GM18873 (cell line): ENCODE measurements at regions not wholly inside any gene's neighbourhood (a gene's known extent, or its start where the extent isn't known, plus 50 kb on each side); places are given as distances from the start of the nearest gene placed in this dataset.
"Not testable (repeated sequence)": the region's sequence is repeated elsewhere in the genome, so short reads cannot be mapped to it uniquely, and the experiment has no call there.

Experiments used
- ATAC-seq: cut with Tn5 transposase; IDR thresholded peaks from one replicate; pipeline ENCODE4 v1.9.1; 2021; ENCODE audit warnings: mild to moderate bottlenecking, moderate library complexity, moderate number of reproducible peaks; ENCODE audit not compliant: unreplicated experiment, low FRiP score

DNA sequence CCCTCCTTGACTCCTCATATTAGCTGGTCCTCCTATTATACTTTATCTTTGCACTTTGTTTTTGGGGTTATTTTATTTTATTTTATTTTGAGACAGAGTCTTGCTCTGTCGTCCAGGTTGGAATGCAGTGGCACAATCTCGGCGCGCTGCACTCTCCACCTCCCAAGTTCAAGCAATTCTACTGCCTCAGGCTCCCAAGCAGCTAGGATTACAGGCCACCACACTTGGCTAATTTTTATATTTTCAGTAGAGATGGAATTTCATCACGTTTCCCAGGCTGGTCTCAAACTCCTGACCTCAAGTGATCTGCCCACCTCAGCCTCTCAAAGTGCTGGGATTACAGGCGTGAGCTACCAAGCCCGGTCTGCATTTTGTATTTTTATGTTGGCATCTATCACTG, 126.7 kb downstream of the FOXB1 start:
- ATAC-seq = no peak

DNA sequence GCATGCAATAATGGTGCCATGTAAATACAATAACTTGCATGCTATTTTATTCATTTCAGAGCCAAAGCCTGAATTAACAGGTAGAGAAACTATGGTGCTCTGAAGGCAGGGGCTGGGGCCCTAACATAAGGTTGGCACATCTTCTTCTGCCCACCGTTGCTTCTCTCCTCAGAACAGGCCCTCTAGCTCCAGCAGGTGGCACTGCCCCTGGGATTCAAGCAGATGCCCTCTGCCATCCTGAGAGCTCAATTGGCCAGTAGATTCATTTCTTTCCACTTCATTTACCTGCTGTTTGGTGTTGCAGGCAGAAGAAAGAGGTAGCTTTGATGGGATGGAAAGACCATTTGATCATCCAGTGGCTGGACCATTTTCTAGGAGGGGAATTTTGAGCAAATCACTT, 130.5 kb downstream of the FOXB1 start:
- no peak for ATAC-seq

DNA sequence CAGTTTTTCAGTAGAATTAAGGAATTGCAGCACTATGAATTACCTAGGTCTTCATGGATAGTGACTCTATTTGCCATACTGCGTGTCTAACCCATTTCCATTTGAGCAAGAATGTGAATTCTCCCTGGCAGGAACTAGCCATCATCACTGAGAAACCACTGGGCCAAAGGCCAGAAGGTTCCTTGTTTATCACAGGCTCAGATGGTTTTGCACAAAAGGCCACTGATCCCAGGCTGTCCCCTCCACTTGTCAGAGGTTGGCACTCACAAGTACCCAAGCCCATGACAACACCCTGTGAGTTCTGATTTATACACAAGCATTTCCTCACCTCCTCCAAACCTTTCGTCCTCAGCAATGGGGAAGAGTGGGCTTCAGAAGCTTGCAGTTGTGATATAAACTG, 131.8 kb downstream of the FOXB1 start:
- ATAC-seq = no peak

DNA sequence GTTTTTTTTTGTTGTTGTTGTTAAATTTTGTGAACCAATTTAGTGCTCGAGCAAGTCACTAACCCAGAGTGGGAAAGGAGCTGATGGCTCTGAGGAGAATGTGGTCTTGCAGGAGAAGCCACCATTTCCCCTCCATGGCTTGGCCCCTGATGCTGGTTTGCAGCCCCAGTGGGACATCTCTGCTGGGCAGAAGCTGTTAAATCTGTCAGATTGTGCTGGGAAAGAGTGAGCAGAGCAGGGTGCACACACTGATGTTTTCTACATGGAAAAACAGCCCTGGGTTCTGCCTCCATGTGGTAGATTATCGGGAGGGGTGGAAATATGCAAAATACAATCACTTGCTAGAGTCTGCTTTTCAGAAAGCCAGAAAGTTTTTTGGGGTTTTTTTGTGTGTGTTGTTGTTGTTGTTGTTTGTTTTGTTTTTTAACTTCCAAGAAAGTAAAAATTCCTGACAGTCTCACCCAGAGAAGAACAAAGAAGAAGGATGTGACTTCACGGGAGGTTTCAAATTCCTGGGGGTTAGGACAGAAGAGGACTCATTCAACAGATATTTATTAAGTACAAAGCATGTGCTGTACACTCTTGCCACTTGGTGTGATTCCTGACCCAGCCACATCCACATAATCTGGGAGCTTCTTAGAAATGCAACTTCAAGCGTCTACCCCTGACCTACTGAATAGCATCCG, 133.7 kb downstream of the FOXB1 start:
- no peak for ATAC-seq

DNA sequence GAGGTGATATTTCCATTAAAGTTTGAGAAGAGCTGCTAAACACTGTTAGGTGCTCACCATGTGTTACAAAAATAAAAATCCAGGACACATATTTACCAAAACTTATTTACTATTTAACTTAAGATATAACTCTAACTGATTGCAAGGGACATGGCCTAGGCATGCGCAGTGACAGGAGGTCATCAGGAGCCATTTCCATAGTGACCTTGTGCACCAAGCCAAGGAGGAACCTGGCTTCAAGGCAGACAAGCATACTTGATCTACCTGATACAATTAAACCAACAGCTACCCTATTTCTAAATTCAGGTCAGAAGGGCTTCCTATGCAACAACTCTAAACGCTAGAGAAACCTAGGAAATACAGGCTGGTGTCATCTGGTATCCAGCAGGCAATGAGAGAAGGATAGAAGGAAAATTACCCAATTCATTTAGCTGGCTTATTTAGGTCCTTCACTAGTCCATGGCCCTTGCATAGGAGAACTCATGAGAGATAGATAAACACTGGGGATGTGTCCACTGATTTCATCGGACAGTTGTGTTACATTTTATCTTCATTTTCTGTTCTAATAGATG, 134.4 kb downstream of the FOXB1 start:
- ATAC-seq = no peak

DNA sequence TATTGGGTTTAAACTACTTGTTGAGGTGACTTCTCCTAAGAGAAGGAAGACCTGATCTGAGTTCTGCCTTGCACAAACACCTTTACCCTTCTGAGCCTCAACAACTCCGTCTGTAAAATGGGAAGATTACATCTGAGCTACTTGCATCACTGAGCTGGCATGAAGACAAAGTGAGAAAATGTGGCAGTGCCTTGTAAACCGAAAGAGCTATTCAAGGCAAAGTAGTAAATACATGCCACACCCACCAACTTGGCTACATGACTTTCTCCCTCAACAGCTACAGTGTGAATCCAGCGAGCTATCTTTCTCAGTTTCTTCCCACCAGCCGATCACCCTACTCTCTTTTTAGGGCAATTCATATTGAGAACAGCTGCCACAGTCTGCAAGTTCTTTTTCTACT, 148.3 kb downstream of the FOXB1 start:
- no peak for ATAC-seq

DNA sequence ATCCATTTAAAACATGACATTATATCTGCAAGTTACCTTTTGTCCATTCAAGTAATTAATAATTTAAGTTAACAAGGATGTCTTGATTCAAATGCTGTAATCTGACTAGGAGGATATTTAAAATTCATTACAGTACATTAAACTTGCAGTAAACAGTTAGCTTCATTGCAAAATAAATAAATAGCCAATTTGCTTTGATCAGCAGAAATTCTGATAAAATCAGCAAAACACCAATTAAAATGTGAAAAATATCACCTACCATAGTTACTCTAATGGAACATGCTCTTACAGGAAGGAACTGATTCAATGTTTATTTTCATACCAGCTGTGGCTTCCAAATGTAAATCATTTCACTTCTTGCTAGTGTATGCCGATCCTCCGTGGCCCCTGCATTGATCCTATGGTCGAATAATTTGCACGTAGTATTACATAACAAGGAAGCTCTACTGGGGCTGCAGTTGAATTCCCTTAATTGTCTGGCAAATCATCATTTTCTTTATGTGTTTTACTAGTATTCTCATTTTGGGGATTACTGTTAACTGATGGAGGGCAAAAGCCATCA, 150.7 kb downstream of the FOXB1 start:
- ATAC-seq = no peak

DNA sequence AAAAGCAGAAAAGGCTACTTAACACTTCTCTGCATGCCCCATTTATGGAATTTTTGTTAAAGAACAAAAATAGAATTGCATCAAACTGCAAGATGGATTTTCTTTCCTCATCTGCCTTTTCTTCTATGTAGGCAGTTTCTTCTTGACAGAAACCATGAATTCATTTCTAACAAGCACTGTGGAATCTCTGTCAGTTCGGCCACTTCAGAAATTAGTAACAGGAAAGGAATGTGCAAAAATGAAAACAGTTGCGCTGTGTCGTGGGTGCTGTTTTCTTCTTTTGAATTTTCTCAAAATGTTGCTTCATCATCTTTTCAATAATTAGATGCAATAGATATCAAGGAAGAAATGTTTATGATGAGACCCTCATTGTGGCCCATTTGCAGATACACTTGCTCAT, 151.6 kb downstream of the FOXB1 start:
- no peak for ATAC-seq

DNA sequence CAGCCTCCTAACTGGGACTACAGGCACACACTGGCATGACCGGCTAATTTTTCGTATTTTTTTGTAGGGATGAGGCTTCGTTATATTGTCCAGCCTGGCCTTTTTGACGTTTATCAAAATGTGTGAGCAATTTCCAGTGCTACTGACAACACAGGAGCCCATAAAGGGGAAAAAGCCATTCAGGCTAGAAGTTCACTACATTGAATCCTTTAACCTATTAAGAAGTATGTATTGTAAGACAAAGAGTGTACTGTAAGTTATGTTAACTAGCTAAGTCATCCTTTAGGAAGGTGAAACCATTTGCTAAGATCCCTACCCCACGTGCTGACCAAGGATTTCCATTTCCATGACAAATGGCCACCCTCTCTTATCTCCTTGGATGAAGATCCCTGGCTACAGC, 156.8 kb downstream of the FOXB1 start:
- ATAC-seq = no peak

DNA sequence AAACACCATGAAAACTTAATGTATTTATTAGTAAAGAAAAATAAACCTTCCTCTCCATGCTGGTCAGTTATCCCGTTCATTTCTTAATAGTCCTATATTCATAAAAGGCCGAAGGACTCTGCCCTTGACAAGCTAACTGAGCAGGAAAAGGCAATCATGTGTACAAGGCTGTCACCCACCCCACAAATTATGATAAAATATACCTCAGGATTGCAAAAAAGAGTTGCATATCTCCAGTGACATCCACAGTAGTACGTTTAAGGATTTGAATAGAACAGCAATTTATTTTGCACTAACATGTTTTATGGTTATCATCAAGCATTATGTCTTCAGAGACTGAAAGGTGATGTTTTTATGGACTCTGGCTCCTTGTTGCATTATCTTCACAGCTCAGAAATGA, 157.6 kb downstream of the FOXB1 start:
- ATAC-seq = no peak

DNA sequence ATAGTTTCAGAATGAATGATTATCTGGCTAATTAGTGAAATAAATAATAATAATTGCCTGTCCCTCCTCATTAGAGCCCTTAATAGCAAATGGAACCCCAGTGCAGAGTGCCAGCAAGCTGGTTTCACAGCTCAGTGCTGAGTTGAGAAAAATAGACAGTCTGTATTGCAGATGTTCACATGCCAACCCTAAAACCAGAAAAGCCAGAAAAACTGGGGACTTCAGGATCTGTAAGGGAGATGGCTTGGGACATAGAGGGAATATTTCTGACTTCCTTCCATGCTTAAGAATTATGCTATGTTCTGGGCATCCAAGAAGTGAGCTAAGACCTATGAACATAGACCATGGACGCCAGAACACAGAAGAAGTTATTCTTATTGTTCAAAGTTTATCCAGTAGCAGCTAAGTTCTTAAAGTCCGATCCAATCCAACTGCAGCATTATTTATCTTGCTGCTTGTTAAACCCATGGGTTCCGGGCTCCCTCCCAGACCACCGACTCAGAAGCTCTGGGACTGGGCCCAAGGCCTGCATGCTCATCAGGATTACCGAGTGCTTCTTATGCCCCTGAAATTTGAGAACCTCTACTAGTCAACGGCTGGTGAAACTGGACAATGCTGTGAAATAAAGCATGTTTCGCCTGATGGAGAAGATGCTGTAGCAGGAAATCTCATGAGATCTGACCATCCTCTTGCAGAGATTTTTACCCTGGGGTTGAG, 158.3 kb downstream of the FOXB1 start:
- no peak for ATAC-seq

DNA sequence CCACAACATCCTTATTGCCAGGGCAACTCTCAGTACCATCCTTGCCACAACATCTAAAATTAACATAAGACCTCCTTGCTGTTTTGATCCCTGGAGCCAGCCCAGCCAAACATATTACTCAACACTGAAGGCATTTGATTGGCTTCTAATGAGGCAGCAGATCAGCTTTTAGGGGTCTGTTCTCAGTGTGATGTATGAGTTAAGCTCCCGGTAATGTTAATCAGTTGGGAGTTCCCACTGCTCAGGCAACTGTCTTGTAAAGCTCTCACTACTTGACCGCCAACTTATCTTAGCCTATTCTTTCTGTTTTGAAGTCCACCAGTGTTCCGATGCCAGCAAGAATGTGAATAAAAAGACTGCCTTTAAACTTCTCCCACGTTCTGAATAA, 158.9 kb downstream of the FOXB1 start:
- no peak for ATAC-seq

DNA sequence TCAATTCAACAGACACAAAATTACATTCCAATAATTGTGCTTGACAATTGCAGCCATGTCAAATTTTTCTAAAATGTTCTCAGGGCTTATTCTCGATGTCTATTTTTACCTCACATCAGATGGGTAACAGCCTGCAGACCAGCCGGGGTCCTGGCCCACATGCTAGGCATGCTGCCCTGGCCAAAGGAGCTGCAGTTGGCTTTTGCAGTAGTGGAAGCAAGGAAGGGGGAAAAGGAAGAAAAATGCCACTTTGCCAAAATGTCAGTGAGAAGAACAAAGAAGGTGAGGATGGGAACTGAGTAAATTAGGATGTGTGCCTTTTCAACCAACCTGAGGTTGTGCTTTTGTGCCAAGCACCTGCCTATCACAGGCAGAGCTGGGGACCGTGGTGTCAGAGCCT, 161.0 kb downstream of the FOXB1 start:
- no peak for ATAC-seq

DNA sequence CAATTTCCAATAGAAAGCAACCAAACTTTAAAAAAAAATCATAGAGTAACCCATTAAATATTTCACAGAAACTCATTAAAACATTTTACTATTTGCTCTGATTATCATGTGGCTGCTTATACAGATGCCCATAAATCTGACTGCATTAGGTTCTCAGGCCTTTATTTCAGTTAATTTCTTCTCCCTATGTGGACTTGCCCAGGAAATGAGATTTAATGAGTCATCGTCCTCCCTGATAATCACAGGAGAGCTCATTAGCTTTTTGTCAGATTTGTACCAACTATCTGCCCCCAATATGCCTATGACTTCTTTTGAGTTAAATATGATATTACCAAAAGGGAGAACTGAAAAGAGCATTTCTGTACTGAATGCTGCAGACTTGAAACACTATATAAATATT, 168.0 kb downstream of the FOXB1 start:
- no peak for ATAC-seq

DNA sequence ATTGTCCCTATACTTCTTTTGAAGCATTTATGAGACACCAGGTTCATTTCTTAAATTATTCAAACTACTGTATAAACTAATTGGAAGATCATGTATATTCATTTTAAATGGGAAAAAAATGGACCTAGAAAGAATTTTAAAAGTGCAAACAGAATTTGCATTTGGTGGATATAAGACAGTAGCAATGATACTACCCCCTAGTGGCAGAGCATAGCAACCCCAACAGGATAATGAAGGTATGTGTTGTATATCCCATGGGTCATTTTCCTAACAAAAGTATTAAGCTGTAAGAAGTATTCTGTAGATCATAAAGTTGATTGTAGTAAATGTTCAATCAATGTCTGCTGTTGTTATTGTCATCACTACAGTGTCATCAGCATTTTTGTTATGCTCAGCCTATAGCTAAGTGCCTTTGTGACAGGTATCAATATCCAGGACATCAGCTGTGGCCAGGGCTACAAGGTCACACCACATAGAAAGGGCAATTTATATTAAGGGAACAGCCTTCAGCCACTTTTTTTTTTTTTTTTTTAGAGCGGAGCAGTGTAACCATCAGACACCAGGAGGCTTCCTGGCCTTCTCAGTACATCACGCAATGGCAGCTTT, 175.8 kb downstream of the FOXB1 start:
- ATAC-seq = no peak

DNA sequence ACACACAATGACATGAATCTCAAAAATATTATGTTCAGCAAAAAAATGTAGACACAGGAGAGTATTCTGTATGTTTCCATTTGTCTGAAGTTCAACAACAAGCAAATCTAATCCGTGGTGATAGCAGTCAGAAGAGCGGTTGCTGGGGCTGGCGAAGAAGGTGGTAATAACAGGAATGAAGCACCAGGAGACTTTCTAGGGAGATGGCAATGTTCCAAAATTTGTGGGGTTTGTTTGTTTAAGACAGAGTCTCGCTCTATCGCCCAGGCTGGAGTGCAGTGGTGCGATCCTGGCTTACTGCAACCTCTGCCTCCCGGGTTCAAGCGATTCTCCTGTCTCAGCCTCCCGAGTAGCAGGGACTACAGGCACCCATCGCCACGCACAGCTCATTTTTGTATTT, 177.8 kb downstream of the FOXB1 start:
- ATAC-seq = not testable (repeated sequence)

DNA sequence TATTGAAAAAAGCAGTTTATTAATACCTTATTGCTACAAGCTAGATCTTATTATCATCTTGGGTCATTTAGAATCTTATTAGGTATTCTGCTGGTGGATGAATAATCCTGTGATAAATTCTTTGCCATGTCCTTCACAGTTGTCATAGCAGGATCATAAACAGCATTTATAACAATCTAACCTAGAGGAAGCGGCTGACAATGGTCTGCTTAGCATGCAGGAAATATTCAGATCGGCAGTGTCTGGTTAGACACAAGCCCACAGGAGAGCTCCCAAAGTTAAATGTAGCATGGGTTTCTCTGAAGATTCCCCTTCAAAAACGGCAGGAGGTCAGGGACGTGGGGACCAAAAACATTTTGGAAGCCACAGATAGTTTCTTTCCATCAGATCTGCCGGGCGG, 179.3 kb downstream of the FOXB1 start:
- no peak for ATAC-seq

DNA sequence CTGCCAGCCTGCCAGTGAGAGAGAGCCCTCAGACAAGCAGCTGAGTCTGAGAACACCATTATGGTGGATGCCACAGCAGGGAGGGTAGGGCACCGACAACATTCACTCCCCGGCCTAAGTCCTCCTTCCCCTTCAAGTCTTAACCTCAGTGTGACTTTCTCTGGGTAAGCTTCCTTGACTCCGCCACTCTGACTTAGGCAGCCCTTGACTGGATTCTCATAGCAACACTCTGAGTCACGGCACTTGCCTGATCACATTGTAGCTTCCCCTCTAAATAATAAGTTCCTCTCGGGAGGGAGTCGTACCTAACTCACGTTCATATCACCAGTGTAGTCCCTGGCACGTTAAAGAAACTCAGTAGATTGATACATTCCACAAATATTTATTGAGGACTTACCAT, 180.5 kb downstream of the FOXB1 start:
- no peak for ATAC-seq

DNA sequence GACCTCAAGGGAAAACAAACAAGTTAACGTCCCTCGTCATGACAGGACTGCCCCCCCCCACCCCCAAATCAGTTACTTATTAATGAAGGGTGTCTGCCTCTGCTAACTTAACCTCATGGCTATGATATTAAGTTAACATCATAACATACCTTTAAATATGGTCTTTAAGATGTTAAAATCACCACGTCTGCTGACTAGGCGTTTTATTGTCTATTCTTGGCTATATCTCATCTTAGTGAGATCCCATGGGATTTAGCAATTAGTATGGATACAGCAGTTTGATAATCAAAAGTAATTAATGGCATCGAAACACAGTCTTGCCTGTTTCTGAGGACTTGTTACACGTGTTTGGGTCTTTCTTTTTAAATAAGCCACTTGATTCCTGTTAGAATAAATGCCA, 186.9 kb downstream of the FOXB1 start:
- ATAC-seq = no peak

DNA sequence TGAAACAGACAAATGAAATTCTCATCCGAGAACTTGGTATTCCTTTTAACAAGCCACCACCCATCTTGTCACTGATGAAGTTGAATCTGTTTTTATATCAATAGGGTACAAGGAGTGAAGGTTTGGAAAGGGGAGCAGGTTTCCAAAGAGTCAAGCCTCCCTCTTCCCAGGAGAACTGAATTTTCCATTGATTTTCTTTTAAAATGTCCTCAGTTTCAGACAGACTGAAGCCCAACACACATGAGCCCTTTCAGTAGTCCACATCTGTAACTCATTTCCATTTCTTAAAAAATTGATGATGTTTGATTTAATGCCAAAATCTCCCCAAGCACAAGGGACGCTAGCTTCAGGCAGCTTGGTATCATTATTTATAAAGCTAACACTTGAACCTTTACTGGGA, 187.7 kb downstream of the FOXB1 start:
- no peak for ATAC-seq

DNA sequence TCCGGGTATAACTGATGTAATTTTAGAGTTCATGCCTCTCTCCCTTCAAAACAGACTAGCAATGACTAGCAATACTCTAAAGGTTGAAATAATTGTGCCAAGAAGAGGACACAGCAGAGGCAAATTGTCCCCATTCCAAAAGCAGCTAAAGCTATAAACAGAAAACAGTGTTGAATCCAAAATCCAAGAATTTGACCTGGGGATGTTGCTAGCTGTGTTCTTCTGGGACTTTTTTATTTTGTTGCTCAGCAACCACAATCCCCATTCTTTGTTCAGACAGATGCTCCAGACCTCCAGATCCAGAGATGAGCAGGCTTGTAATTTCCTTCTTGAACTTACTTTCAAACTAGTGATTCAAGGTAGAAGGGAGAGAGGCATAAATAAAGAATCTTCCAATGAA, 191.5 kb downstream of the FOXB1 start:
- no peak for ATAC-seq
